Neural cell (in vitro differentiated cells): ENCODE measurements at regions not wholly inside any gene's neighbourhood (a gene's known extent, or its start where the extent isn't known, plus 50 kb on each side); places are given as distances from the start of the nearest gene placed in this dataset.

ENCODE experiments used
- H2AFZ ChIP-seq: fragments of 200-600, 300-800 bp; sonication (generic), shearing (Covaris generic); 2 replicates; pipeline ENCODE4 v1.6.0; 2014; ENCODE audit warnings: low read depth, mild to moderate bottlenecking, antibody characterized with exemption, low read length, moderate library complexity
- H3F3A ChIP-seq: fragments of 200-600 bp; shearing (Covaris generic); 2 replicates; pipeline ENCODE4 v1.6.1; 2016; ENCODE audit warnings: mild to moderate bottlenecking, moderate library complexity, mixed read lengths, antibody characterized with exemption, low read length; ENCODE audit not compliant: insufficient read depth, poor library complexity, severe bottlenecking
- H3K27ac ChIP-seq: fragments of 200-600, 300-800 bp; sonication (generic), shearing (Covaris generic); 2 replicates; pipeline ENCODE4 v1.5.1; 2014; ENCODE audit warnings: mild to moderate bottlenecking, low read length, moderate library complexity
- H3K27me3 ChIP-seq: fragments of 300-800, 200-600 bp; sonication (generic), shearing (Covaris generic); 2 replicates; pipeline ENCODE4 v1.6.0; 2014; ENCODE audit warnings: mild to moderate bottlenecking, low read depth, low read length, moderate library complexity; ENCODE audit not compliant: insufficient read depth
- H3K36me3 ChIP-seq: fragments of 300-800, 200-600 bp; sonication (generic), shearing (Covaris generic); 2 replicates; pipeline ENCODE4 v1.5.1; 2014; ENCODE audit warnings: mild to moderate bottlenecking, antibody characterized with exemption, low read length, moderate library complexity; ENCODE audit not compliant: insufficient read depth
- H3K4me2 ChIP-seq: fragments of 300-800, 200-600 bp; sonication (generic), shearing (Covaris generic); 2 replicates; pipeline ENCODE4 v1.6.0; 2014; ENCODE audit warnings: mild to moderate bottlenecking, low read length
- H3K4me3 ChIP-seq: fragments of 300-800, 200-600 bp; sonication (generic), shearing (Covaris generic); 2 replicates; pipeline ENCODE4 v1.5.1; 2014; ENCODE audit warnings: mild to moderate bottlenecking, low read length, moderate library complexity
- H3K79me2 ChIP-seq: fragments of 200-600 bp; shearing (Covaris generic); replicated peaks from 2 replicates; pipeline ENCODE4 v1.6.0; 2014; ENCODE audit warnings: mild to moderate bottlenecking, low read length, moderate library complexity; ENCODE audit not compliant: insufficient read depth
- H3K9ac ChIP-seq: fragments of 300-800, 200-600 bp; sonication (generic), shearing (Covaris generic); 2 replicates; pipeline ENCODE4 v1.6.1; 2016; ENCODE audit warnings: mild to moderate bottlenecking, low read length, mixed read lengths
- H3K9me2 ChIP-seq: fragments of 200-600 bp; shearing (Covaris generic); 2 replicates; pipeline ENCODE4 v1.6.1; 2016; ENCODE audit warnings: mild to moderate bottlenecking, low read length, mixed read lengths; ENCODE audit not compliant: insufficient read depth
- H3K9me3 ChIP-seq: fragments of 200-600, 300-800 bp; sonication (generic), shearing (Covaris generic); 2 replicates; pipeline ENCODE4 v1.6.1; 2016; ENCODE audit warnings: mild to moderate bottlenecking, mixed run types, low read length, moderate library complexity, mixed read lengths
- H4K20me1 ChIP-seq: fragments of 200-600 bp; shearing (Covaris generic); 2 replicates; pipeline ENCODE4 v1.6.1; 2016; ENCODE audit warnings: mild to moderate bottlenecking, mixed run types; ENCODE audit not compliant: insufficient read depth
- EP300 ChIP-seq: fragments of 450-650 bp; conservative IDR thresholded peaks from 2 replicates; pipeline ENCODE4 v1.6.1; 2014; ENCODE audit warnings: antibody characterized with exemption, mild to moderate bottlenecking, moderate library complexity; ENCODE audit not compliant: poor library complexity, severe bottlenecking
- EZH2 ChIP-seq: fragments of 200-600, 300-800 bp; shearing (Covaris generic), sonication (generic); IDR thresholded peaks from 2 replicates; pipeline ENCODE4 v1.6.1; 2014; ENCODE audit warnings: antibody characterized with exemption, low read length, borderline replicate concordance, mild to moderate bottlenecking; ENCODE audit not compliant: insufficient read depth, poor library complexity, severe bottlenecking
- MXI1 ChIP-seq: fragments of 450-650 bp; conservative IDR thresholded peaks from 2 replicates; pipeline ENCODE4 v1.6.1; 2014; ENCODE audit warnings: antibody characterized with exemption, mild to moderate bottlenecking; ENCODE audit not compliant: poor library complexity, severe bottlenecking
- POLR2AphosphoS5 ChIP-seq: IDR thresholded peaks from 2 replicates; pipeline ENCODE4 v1.6.1; 2012
- RAD21 ChIP-seq: fragments of 450-650 bp; conservative IDR thresholded peaks from 2 replicates; pipeline ENCODE4 v1.6.1; 2014; ENCODE audit warnings: antibody characterized with exemption, mild to moderate bottlenecking, moderate library complexity
- SMC3 ChIP-seq: fragments of 450-650 bp; conservative IDR thresholded peaks from 2 replicates; pipeline ENCODE4 v1.6.1; 2014; ENCODE audit warnings: antibody characterized with exemption, mild to moderate bottlenecking, moderate library complexity; ENCODE audit not compliant: poor library complexity
- TAF1 ChIP-seq: IDR thresholded peaks from 2 replicates; pipeline ENCODE4 v1.6.1; 2012; ENCODE audit warnings: low read depth
- TF ChIP-seq, protein P1 (sequence below): fragments of 450-650 bp; IDR thresholded peaks from 2 replicates; pipeline ENCODE4 v1.5.1; 2014; ENCODE audit warnings: antibody characterized with exemption, mild to moderate bottlenecking, moderate library complexity; ENCODE audit not compliant: poor library complexity, severe bottlenecking
- TF ChIP-seq, protein P2 (sequence below): IDR thresholded peaks from 2 replicates; pipeline ENCODE4 v1.6.1; 2012; ENCODE audit warnings: borderline replicate concordance

DNA sequence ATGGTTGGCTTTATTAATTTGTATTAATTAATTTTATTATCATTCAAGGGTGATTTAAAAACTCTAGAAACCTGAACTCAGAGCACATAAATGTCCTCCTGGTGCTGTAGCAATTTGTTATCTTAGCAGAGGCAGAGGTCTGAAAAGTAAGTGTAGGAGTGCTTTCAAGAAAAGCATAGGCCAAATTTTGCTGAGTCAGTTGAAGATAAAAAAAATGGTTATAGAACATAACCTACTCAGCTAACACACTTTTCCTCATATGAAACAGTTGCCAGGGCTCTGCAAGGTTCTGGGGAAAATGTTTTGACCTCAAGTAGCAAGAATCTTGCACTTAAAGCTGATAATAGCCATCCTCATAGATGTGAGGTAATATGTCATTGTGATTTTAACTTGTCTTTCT lies 53.5 kb upstream of the CHODL start:
- H3K36me3 ChIP-seq, result no peaks in the 10 kb centered on the region
- no peaks in the 10 kb centered on the region for H4K20me1 ChIP-seq
- H3K27ac ChIP-seq, result no peak overlapping the region
- no peak overlapping the region for H3K4me3 ChIP-seq
- H3K9me2 ChIP-seq, result no peaks in the 10 kb centered on the region
- no peak overlapping the region for H3K4me2 ChIP-seq
- no peaks in the 10 kb centered on the region for H3F3A ChIP-seq
- TF ChIP-seq MXI1 (no peak), POLR2AphosphoS5 (no peak), SMC3 (no peak), RAD21 (no peak), EP300 (no peak), EZH2 (no peak), TAF1 (no peak)
- TF ChIP-seq, protein P1, sequence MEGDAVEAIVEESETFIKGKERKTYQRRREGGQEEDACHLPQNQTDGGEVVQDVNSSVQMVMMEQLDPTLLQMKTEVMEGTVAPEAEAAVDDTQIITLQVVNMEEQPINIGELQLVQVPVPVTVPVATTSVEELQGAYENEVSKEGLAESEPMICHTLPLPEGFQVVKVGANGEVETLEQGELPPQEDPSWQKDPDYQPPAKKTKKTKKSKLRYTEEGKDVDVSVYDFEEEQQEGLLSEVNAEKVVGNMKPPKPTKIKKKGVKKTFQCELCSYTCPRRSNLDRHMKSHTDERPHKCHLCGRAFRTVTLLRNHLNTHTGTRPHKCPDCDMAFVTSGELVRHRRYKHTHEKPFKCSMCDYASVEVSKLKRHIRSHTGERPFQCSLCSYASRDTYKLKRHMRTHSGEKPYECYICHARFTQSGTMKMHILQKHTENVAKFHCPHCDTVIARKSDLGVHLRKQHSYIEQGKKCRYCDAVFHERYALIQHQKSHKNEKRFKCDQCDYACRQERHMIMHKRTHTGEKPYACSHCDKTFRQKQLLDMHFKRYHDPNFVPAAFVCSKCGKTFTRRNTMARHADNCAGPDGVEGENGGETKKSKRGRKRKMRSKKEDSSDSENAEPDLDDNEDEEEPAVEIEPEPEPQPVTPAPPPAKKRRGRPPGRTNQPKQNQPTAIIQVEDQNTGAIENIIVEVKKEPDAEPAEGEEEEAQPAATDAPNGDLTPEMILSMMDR, result no peak
- TF ChIP-seq, protein P2, sequence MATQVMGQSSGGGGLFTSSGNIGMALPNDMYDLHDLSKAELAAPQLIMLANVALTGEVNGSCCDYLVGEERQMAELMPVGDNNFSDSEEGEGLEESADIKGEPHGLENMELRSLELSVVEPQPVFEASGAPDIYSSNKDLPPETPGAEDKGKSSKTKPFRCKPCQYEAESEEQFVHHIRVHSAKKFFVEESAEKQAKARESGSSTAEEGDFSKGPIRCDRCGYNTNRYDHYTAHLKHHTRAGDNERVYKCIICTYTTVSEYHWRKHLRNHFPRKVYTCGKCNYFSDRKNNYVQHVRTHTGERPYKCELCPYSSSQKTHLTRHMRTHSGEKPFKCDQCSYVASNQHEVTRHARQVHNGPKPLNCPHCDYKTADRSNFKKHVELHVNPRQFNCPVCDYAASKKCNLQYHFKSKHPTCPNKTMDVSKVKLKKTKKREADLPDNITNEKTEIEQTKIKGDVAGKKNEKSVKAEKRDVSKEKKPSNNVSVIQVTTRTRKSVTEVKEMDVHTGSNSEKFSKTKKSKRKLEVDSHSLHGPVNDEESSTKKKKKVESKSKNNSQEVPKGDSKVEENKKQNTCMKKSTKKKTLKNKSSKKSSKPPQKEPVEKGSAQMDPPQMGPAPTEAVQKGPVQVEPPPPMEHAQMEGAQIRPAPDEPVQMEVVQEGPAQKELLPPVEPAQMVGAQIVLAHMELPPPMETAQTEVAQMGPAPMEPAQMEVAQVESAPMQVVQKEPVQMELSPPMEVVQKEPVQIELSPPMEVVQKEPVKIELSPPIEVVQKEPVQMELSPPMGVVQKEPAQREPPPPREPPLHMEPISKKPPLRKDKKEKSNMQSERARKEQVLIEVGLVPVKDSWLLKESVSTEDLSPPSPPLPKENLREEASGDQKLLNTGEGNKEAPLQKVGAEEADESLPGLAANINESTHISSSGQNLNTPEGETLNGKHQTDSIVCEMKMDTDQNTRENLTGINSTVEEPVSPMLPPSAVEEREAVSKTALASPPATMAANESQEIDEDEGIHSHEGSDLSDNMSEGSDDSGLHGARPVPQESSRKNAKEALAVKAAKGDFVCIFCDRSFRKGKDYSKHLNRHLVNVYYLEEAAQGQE, result no peak
- no peaks in the 10 kb centered on the region for H3K9me3 ChIP-seq
- H3K9ac ChIP-seq, result no peak overlapping the region
- no peaks in the 10 kb centered on the region for H3K27me3 ChIP-seq
- no peaks in the 10 kb centered on the region for H3K79me2 ChIP-seq
- H2AFZ ChIP-seq, result no peak overlapping the region

DNA sequence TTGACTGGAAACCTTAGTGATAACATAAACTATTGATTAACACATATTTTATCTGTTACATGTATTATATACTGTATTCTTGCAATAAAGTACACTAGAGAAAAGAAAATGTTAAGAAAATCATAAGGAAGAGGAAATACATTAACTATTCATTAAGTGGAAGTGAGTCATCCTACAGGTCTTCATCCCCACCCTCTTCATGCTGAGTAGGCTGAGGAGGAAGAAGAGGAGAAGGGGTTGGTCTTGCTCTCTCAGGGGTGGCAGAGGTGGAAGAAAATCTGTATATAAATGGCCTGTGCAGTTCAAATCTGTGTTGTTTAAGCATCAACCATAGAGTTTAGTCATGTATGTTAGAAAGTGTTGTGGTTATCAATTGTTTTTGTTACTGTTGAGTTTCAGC lies 66.1 kb upstream of the CHODL start:
- Histone ChIP-seq H4K20me1 (no peaks in the 10 kb centered on the region), H3K9me3 (no peaks in the 10 kb centered on the region), H3K4me3 (no peak overlapping the region), H3K9ac (no peak overlapping the region), H3K36me3 (no peaks in the 10 kb centered on the region), H2AFZ (no peak overlapping the region), H3F3A (no peaks in the 10 kb centered on the region), H3K27me3 (no peaks in the 10 kb centered on the region), H3K27ac (no peak overlapping the region), H3K4me2 (no peak overlapping the region), H3K79me2 (no peaks in the 10 kb centered on the region), H3K9me2 (no peaks in the 10 kb centered on the region)
- TF ChIP-seq MXI1 (no peak), EP300 (no peak), TAF1 (no peak), POLR2AphosphoS5 (no peak), RAD21 (no peak), SMC3 (no peak), EZH2 (no peak)
- TF ChIP-seq, protein P1, result no peak
- TF ChIP-seq, protein P2, result no peak
